ENCODE measurements at regions not wholly inside any gene's neighbourhood (a gene's known extent, or its start where the extent isn't known, plus 50 kb on each side); places are given as distances from the start of the nearest gene placed in this dataset.
"Not testable (repeated sequence)": the region's sequence is repeated elsewhere in the genome, so short reads cannot be mapped to it uniquely, and the experiment has no call there.

GRCh38 chr15:22232675-22233074 lies 152.3 kb downstream of the OR4M2 start:
- ChIA-PET RAD21 (ENCODE audit: low non-redundant PET in 1 of 2, low total read pairs in 2 of 2, uncharacterized antibody in 2 of 2, unreplicated experiment in 2 of 2) (no interaction called here), CTCF (no interaction called here), POLR2A (no interaction called here)
- no peak overlapping the region for H3K27ac ChIP-seq (ENCODE audit: low read depth, low read length)
- no peak overlapping the region for H2AFZ ChIP-seq (ENCODE audit: low read depth, low read length, poor library complexity, severe bottlenecking)
- H3K9me2 ChIP-seq (ENCODE audit: insufficient read depth): no peaks in the 10 kb centered on the region
- H3K36me3 ChIP-seq (ENCODE audit: control insufficient read depth in 1 of 2, insufficient read depth in 2 of 2, low read length in 2 of 2): no peaks in the 10 kb centered on the region
- intact Hi-C loops (cut with micrococcal nuclease): no loop called here
- H4K20me1 ChIP-seq (ENCODE audit: insufficient read depth): no peaks in the 10 kb centered on the region
- no peak overlapping the region for H3K4me3 ChIP-seq (replicated peaks in 1 of 2; ENCODE audit: low read depth in 1 of 2, low read length in 2 of 2)
- H3K79me2 ChIP-seq (ENCODE audit: insufficient read depth, low read length): no peaks in the 10 kb centered on the region
- no peaks in the 10 kb centered on the region for H3K27me3 ChIP-seq (ENCODE audit: insufficient read depth, low read length)
- no peak for TF ChIP-seq TCF7L2 (IDR thresholded peaks at IDR 0.05; ENCODE audit: borderline replicate concordance, extremely low read depth, insufficient read depth, insufficient read length)
- TF ChIP-seq ZNF274 (IDR thresholded peaks at IDR 0.05; ENCODE audit: low read depth, low read length): no peak
- no peak for TF ChIP-seq EZH2phosphoT487 (IDR thresholded peaks at IDR 0.05; ENCODE audit: borderline replicate concordance)
- no peak for TF ChIP-seq POLR2AphosphoS5 (IDR thresholded peaks at IDR 0.05; ENCODE audit: low read depth, low read length)
- no peak for TF ChIP-seq POLR2A (IDR thresholded peaks at IDR 0.05; ENCODE audit: borderline replicate concordance, extremely low read depth, insufficient read depth, insufficient read length)
- no peak for TF ChIP-seq ZBTB33 (IDR thresholded peaks at IDR 0.05; ENCODE audit: extremely low read depth, insufficient replicate concordance, low read length)
- TF ChIP-seq YY1 (IDR thresholded peaks at IDR 0.05; ENCODE audit: extremely low read depth, insufficient replicate concordance, low read depth, low read length): no peak
- no peak for TF ChIP-seq FOSL1 (IDR thresholded peaks at IDR 0.05; ENCODE audit: low read depth)
- no peak for TF ChIP-seq JUND (IDR thresholded peaks at IDR 0.05)
- TF ChIP-seq CTCF (IDR thresholded peaks at IDR 0.05 in 2 of 3, conservative IDR thresholded peaks at IDR 0.05 in 1 of 3; ENCODE audit: borderline replicate concordance in 1 of 3, insufficient read depth in 1 of 3, low read depth in 2 of 3, low read length in 2 of 3): no peak
- no peak for TF ChIP-seq CBX3 (IDR thresholded peaks at IDR 0.05; ENCODE audit: low read depth)
- TF ChIP-seq ZFX (IDR thresholded peaks at IDR 0.05): no peak
- DNase-seq (ENCODE audit: low read depth, low spot score) (no peak), ATAC-seq (no peak)
- no peak overlapping the region for H3K9ac ChIP-seq (ENCODE audit: low read length)
- H3K4me1 ChIP-seq (ENCODE audit: control insufficient read depth in 1 of 2, insufficient read depth in 2 of 2, low read length in 2 of 2): no peaks in the 10 kb centered on the region
- H3K9me3 ChIP-seq (ENCODE audit: control insufficient read depth in 1 of 2, insufficient read depth in 1 of 2, low read depth in 1 of 2, low read length in 2 of 2): peaks cover 39 to 58% of the 10 kb centered on the region in 2 experiments; a peak in 3 of 4 replicates
- no peak overlapping the region for H3K4me2 ChIP-seq (ENCODE audit: low read length)
- BruUV-seq (replicated peaks): no TSS peak

- H3K27ac ChIP-seq (ENCODE audit: low read depth, low read length); H3K4me3 ChIP-seq (replicated peaks in 1 of 2; ENCODE audit: low read depth in 1 of 2, low read length in 2 of 2); DNase-seq (ENCODE audit: low read depth, low spot score); H2AFZ ChIP-seq (ENCODE audit: low read depth, low read length, poor library complexity, severe bottlenecking); CTCF ChIA-PET; H3K79me2 ChIP-seq (ENCODE audit: insufficient read depth, low read length); H3K27me3 ChIP-seq (ENCODE audit: insufficient read depth, low read length); H3K4me2 ChIP-seq (ENCODE audit: low read length); H3K4me1 ChIP-seq (ENCODE audit: control insufficient read depth in 1 of 2, insufficient read depth in 2 of 2, low read length in 2 of 2); H3K9me2 ChIP-seq (ENCODE audit: insufficient read depth); H3K9ac ChIP-seq (ENCODE audit: low read length); ATAC-seq; POLR2A ChIA-PET; H4K20me1 ChIP-seq (ENCODE audit: insufficient read depth); BruUV-seq (replicated peaks); intact Hi-C loops (cut with micrococcal nuclease); H3K36me3 ChIP-seq (ENCODE audit: control insufficient read depth in 1 of 2, insufficient read depth in 2 of 2, low read length in 2 of 2); RAD21 ChIA-PET (ENCODE audit: low non-redundant PET in 1 of 2, low total read pairs in 2 of 2, uncharacterized antibody in 2 of 2, unreplicated experiment in 2 of 2): not testable (repeated sequence)
- peaks cover 33 to 52% of the 10 kb centered on the region in 2 experiments; a peak in 2 of 4 replicates for H3K9me3 ChIP-seq (ENCODE audit: control insufficient read depth in 1 of 2, insufficient read depth in 1 of 2, low read depth in 1 of 2, low read length in 2 of 2)
Measured at GRCh38 chr15:22235261-22235930, 155.1 kb downstream of the OR4M2 start.
